ENCODE measurements at regions not wholly inside any gene's neighbourhood (a gene's known extent, or its start where the extent isn't known, plus 50 kb on each side); places are given as distances from the start of the nearest gene placed in this dataset.
A peak's percentile ranks its signal among the peaks of the same experiment; 100 is the strongest.
"Not testable (repeated sequence)": the region's sequence is repeated elsewhere in the genome, so short reads cannot be mapped to it uniquely, and the experiment has no call there.

DNA sequence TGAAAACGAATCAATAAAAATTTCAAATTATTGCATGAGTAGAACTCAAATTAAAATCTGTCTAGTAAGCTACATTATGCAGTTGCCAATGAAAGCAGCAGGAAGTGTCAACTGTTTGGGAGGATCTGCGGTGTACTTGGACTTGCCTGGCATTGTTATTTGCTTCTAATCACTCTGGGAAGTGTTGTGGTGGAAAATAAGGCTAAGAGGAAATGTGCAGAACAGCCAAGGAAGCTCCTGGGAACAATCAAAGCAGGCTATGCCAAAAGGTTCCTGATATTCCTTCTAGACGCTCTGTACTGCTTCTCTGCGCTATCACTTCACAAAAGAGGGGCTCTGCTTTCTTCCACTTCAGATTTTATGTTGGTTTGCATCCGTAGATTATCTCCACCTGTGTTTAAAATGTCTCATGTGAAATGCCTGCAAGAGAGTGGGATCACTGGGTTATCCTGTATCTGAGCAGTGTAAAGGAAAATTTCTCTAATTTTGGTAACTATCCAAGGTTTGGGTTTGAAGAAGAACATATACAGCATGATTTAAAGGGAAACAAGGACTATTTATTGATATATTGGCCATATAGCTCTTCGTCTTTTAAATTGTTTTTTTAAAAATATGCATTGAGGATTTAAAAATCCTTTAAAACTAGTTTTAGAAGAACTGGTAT, 182.7 kb upstream of the CSNK1A1L start:
- intact Hi-C loops (cut with DNase I) = no loop called here
- Histone ChIP-seq H3K4me1 (no peaks in the 10 kb centered on the region), H3K36me3 (no peaks in the 10 kb centered on the region), H3K27ac (no peak overlapping the region), H3K27me3 (no peaks in the 10 kb centered on the region), H3K9me3 (no peaks in the 10 kb centered on the region), H3K4me3 (no peak overlapping the region)
- 78% methylated on average over 6 of the region's 6 CpGs for WGBS, 2 donors
- TF ChIP-seq EP300 (IDR thresholded peaks at IDR 0.05) (peak in 1 of 4 donors; percentile 25), POLR2A (IDR thresholded peaks at IDR 0.05) (no peak), POLR2AphosphoS5 (IDR thresholded peaks at IDR 0.05) (peak in 1 of 4 donors; percentile 11)
- no peak for DNase-seq

DNA sequence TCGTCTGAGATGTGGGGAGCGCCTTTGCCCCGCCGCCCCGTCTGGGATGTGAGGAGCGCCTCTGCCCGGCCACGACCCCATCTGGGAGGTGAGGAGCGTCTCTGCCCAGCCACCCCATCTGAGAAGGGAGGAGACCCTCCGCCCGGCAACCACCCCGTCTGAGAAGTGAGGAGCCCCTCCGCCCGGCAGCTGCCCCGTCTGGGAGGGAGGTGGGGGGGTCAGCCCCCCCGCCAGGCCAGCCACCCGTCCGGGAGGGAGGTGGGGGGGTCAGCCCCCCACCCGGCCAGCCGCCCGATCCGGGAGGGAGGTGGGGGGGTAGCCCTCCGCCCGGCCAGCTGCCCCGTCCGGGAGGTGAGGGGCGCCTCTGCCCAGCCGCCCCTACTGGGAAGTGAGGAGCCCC, 174.8 kb upstream of the CSNK1A1L start:
- 94 to 96% methylated on average over 28 of the region's 28 CpGs for WGBS, 2 donors
- H3K36me3 ChIP-seq; H3K27me3 ChIP-seq; H3K9me3 ChIP-seq; intact Hi-C loops (cut with DNase I); H3K4me3 ChIP-seq; H3K4me1 ChIP-seq; DNase-seq; H3K27ac ChIP-seq: not testable (repeated sequence)

- no peaks in the 10 kb centered on the region for H3K36me3 ChIP-seq
- WGBS, 2 donors = 59 to 75% methylated on average over 3 of the region's 3 CpGs
- no peak overlapping the region for H3K27ac ChIP-seq
- TF ChIP-seq, protein P1, sequence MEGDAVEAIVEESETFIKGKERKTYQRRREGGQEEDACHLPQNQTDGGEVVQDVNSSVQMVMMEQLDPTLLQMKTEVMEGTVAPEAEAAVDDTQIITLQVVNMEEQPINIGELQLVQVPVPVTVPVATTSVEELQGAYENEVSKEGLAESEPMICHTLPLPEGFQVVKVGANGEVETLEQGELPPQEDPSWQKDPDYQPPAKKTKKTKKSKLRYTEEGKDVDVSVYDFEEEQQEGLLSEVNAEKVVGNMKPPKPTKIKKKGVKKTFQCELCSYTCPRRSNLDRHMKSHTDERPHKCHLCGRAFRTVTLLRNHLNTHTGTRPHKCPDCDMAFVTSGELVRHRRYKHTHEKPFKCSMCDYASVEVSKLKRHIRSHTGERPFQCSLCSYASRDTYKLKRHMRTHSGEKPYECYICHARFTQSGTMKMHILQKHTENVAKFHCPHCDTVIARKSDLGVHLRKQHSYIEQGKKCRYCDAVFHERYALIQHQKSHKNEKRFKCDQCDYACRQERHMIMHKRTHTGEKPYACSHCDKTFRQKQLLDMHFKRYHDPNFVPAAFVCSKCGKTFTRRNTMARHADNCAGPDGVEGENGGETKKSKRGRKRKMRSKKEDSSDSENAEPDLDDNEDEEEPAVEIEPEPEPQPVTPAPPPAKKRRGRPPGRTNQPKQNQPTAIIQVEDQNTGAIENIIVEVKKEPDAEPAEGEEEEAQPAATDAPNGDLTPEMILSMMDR (IDR thresholded peaks at IDR 0.05) = no peak
- TF ChIP-seq POLR2AphosphoS5 (IDR thresholded peaks at IDR 0.05) (no peak), EP300 (IDR thresholded peaks at IDR 0.05) (no peak), POLR2A (IDR thresholded peaks at IDR 0.05) (no peak)
- no peaks in the 10 kb centered on the region for H3K27me3 ChIP-seq
- intact Hi-C loops (cut with DNase I) = no loop called here
- no peaks in the 10 kb centered on the region for H3K9me3 ChIP-seq
- no peaks in the 10 kb centered on the region for H3K4me1 ChIP-seq
- no peak for DNase-seq
- H3K4me3 ChIP-seq = no peak overlapping the region
Measured at GRCh38 chr13:37277435-37278144, 172.1 kb upstream of the CSNK1A1L start.

- H3K27ac ChIP-seq = no peak overlapping the region
- 95% methylated on average over 1 of the region's 1 CpG for WGBS, 2 donors
- H3K4me3 ChIP-seq = no peak overlapping the region
- DNase-seq = no peak
- H3K9me3 ChIP-seq = no peaks in the 10 kb centered on the region
- no peaks in the 10 kb centered on the region for H3K27me3 ChIP-seq
- H3K36me3 ChIP-seq = no peaks in the 10 kb centered on the region
- intact Hi-C loops (cut with DNase I) = no loop called here
- no peak for TF ChIP-seq POLR2AphosphoS5 (IDR thresholded peaks at IDR 0.05)
- TF ChIP-seq, protein P1 (IDR thresholded peaks at IDR 0.05) = no peak
- TF ChIP-seq POLR2A (IDR thresholded peaks at IDR 0.05) = no peak
- TF ChIP-seq EP300 (IDR thresholded peaks at IDR 0.05) = no peak
- no peaks in the 10 kb centered on the region for H3K4me1 ChIP-seq
Measured at GRCh38 chr13:37277007-37277406, 171.5 kb upstream of the CSNK1A1L start.

DNA sequence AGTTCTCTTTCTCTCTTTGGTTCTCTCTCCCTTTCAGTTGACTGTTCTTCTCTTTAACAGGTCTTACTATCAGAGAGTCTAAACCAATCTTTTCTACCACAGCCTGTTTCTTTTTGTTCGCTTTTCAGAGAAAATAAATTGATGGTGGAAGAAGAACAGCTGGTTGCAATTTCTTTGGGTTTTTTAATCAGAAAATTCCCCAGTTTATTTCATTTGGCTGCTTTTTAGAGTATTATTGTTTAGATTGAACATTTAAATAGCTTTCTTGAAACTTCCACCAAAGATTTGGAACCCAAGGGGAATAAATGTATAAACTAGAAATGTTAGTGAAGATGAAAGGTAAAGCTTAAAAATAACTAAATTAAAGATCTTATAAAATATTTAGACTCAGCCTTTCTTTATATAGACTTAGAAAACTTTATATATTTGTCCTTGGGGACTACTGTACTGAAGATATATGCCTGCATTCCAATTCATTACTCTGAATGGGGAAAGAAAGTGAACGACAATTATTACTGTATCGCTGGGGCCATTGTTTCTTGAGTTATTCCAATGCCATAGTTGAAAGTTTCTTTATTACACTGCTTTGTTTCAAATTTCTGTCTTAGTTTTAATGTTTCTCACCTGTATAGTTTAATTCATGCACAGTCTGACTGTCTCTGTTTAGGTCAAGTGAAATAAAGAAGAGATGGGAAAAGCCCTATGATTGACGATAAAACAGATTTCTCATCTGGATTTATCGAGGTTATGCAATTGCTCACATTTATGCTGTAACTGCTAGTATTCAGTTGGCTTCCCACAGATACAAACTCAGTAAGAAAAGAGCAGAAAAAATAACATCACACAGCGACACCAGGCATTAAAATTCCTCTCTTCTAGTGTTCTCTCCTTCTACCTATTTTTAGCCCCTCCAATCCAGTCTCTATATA, 169.4 kb upstream of the CSNK1A1L start:
- H3K4me3 ChIP-seq = no peak overlapping the region
- no peak overlapping the region for H3K27ac ChIP-seq
- H3K36me3 ChIP-seq = no peaks in the 10 kb centered on the region
- TF ChIP-seq, protein P1 (IDR thresholded peaks at IDR 0.05) = no peak
- TF ChIP-seq EP300 (IDR thresholded peaks at IDR 0.05) = no peak
- TF ChIP-seq POLR2AphosphoS5 (IDR thresholded peaks at IDR 0.05) = no peak
- TF ChIP-seq POLR2A (IDR thresholded peaks at IDR 0.05) = no peak
- H3K9me3 ChIP-seq = no peaks in the 10 kb centered on the region
- no peaks in the 10 kb centered on the region for H3K4me1 ChIP-seq
- no peak for DNase-seq
- intact Hi-C loops (cut with DNase I) = no loop called here
- H3K27me3 ChIP-seq = no peaks in the 10 kb centered on the region
- 86% methylated on average over 6 of the region's 6 CpGs for WGBS, 2 donors

Measured in sigmoid colon (tissue), 6 donors.